K562 (cell line): ENCODE measurements at regions not wholly inside any gene's neighbourhood (a gene's known extent, or its start where the extent isn't known, plus 50 kb on each side); places are given as distances from the start of the nearest gene placed in this dataset.
"Not testable (repeated sequence)": the region's sequence is repeated elsewhere in the genome, so short reads cannot be mapped to it uniquely, and the experiment has no call there.

ENCODE experiments used
- ATAC-seq: fragments of 200-7000 bp; cut with Tn5 transposase; 3 replicates; pipeline ENCODE4 v1.9.1; 2020; ENCODE audit warnings: moderate library complexity
- BruUV-seq: library from RNA; stranded (reverse); fragments of 400-500 nt; replicated peaks from 2 replicates; lab custom pipeline; 2021; lab: Mats Ljungman, UMichigan
- CTCF ChIA-PET: fragments of 300-600 bp; formaldehyde crosslinking; extraction: SDS; loops from one replicate; lab custom pipeline; 2021; ENCODE audit warnings: low intra/inter-chr PET ratio; lab: Yijun Ruan, JAX
- POLR2A ChIA-PET: fragments of 300-600, 350-650 bp; sonication (Branson Sonifier 250); formaldehyde crosslinking; extraction: SDS; loops from one replicate; lab custom pipeline; 2021; ENCODE audit warnings: antibody characterized with exemption, inconsistent platforms; lab: Yijun Ruan, JAX
- DNase-seq, 4 experiments: peaks; one replicate each; pipeline versions ENCODE4 v3.0.0 to v3.0.0-alpha.2; 2011 to 2018; ENCODE audit warnings: low spot score in 3 of 4, mixed read lengths in 3 of 4; ENCODE audit errors: extremely low read depth in 1 of 4
- FAIRE-seq: peaks from 2 replicates; lab custom pipeline; 2011; peaks lifted over from hg19 to GRCh38; lab: Jason Lieb, UNC
- H2AFZ ChIP-seq: 2 replicates; pipeline ENCODE4 v1.6.0; 2011; ENCODE audit warnings: low read depth, low read length, control low read depth, inconsistent platforms
- H3K27ac ChIP-seq: fragments of 200-600 bp; 3 replicates; pipeline ENCODE4 v1.8.0; 2011; ENCODE audit warnings: low read depth, mild to moderate bottlenecking, control low read depth, inconsistent platforms, low read length, moderate library complexity, mixed read lengths; ENCODE audit errors: extremely low read depth
- H3K27me3 ChIP-seq, 2 experiments: fragments of 300-600 bp in 1 of 2; 2 replicates in 1 of 2; 3 replicates in 1 of 2; pipeline versions ENCODE4 v1.6.0 to v1.8.0; 2011; ENCODE audit warnings: inconsistent platforms in 2 of 2, low read length in 2 of 2, mild to moderate bottlenecking in 1 of 2, mixed read lengths in 1 of 2, moderate library complexity in 1 of 2; ENCODE audit not compliant: control insufficient read depth in 2 of 2, insufficient read depth in 2 of 2
- H3K36me3 ChIP-seq: fragments of 300-600 bp; 3 replicates; pipeline ENCODE4 v1.8.0; 2011; ENCODE audit warnings: mild to moderate bottlenecking, low read length, inconsistent platforms; ENCODE audit not compliant: control insufficient read depth, insufficient read depth
- H3K4me1 ChIP-seq, 2 experiments: fragments of 200-600 bp in 1 of 2; replicated peaks in 1 of 2; 2 replicates in 1 of 2; 3 replicates in 1 of 2; pipeline versions ENCODE4 v1.5.1 to v1.8.0; 2011; ENCODE audit warnings: inconsistent platforms in 2 of 2, low read length in 2 of 2, mild to moderate bottlenecking in 1 of 2, mixed read lengths in 1 of 2, moderate library complexity in 1 of 2; ENCODE audit not compliant: control insufficient read depth in 2 of 2, insufficient read depth in 2 of 2
- H3K4me2 ChIP-seq: 2 replicates; pipeline ENCODE4 v1.6.1; 2011; ENCODE audit warnings: low read length, control low read depth, inconsistent platforms, mixed read lengths; ENCODE audit not compliant: insufficient read depth
- H3K4me3 ChIP-seq: fragments of 200-600 bp; sonication (generic), shearing (Covaris generic); 2 replicates; pipeline ENCODE4 v1.5.1; 2016; ENCODE audit warnings: control low read depth, inconsistent platforms
- H3K79me2 ChIP-seq: fragments of 200-600 bp; 3 replicates; pipeline ENCODE4 v1.8.0; 2011; ENCODE audit warnings: low read length, inconsistent platforms; ENCODE audit not compliant: control insufficient read depth, insufficient read depth
- H3K9ac ChIP-seq, 2 experiments: 2 replicates each; pipeline versions ENCODE4 v1.6.0 to v1.6.1; 2011; ENCODE audit warnings: low read depth in 2 of 2, low read length in 2 of 2, control low read depth in 1 of 2, inconsistent platforms in 1 of 2, mild to moderate bottlenecking in 1 of 2, mixed read lengths in 1 of 2; ENCODE audit not compliant: insufficient read depth in 1 of 2
- H3K9me1 ChIP-seq: one replicate; pipeline ENCODE4 v1.6.0; 2011; ENCODE audit warnings: inconsistent platforms, mild to moderate bottlenecking, low read length, moderate library complexity; ENCODE audit not compliant: control insufficient read depth, insufficient read depth
- H3K9me3 ChIP-seq: replicated peaks from 2 replicates; pipeline ENCODE4 v1.5.1; 2011; ENCODE audit warnings: low read depth, low read length, inconsistent platforms; ENCODE audit not compliant: control insufficient read depth, insufficient read depth
- H4K20me1 ChIP-seq: replicated peaks from 2 replicates; pipeline ENCODE4 v1.6.1; 2011; ENCODE audit warnings: low read length, inconsistent platforms, mixed read lengths; ENCODE audit not compliant: control insufficient read depth, insufficient read depth
- ATF1 ChIP-seq, 2 experiments: fragments of 450-650 bp in 1 of 2; IDR thresholded peaks; 2 replicates each; pipeline ENCODE4 v1.6.1; 2016; ENCODE audit warnings: missing compliant biosample characterization in 1 of 2, missing genetic modification characterization in 1 of 2
- CREB3L1 ChIP-seq: fragments of 450-650 bp; IDR thresholded peaks from 2 replicates; pipeline ENCODE4 v1.6.1; 2014; ENCODE audit warnings: low read depth, mild to moderate bottlenecking, moderate library complexity, borderline replicate concordance
- DLX4 ChIP-seq: fragments of 250-450 bp; sonication (Bioruptor Pico); IDR thresholded peaks from 2 replicates; pipeline ENCODE4 v1.6.1; 2021; ENCODE audit warnings: mild to moderate bottlenecking
- FOXA1 ChIP-seq: fragments of 450-650 bp; IDR thresholded peaks from 2 replicates; pipeline ENCODE4 v1.6.1; 2016; ENCODE audit warnings: mild to moderate bottlenecking, borderline replicate concordance
- FOXK2 ChIP-seq, 2 experiments: fragments of 450-650 bp; IDR thresholded peaks in 1 of 2; conservative IDR thresholded peaks in 1 of 2; 2 replicates each; pipeline ENCODE4 v1.6.1; 2016; ENCODE audit warnings: low read depth in 2 of 2, mild to moderate bottlenecking in 1 of 2
- HDAC2 ChIP-seq: fragments of 450-650 bp; IDR thresholded peaks from 2 replicates; pipeline ENCODE4 v1.6.1; 2016; ENCODE audit warnings: mild to moderate bottlenecking
- KLF16 ChIP-seq: IDR thresholded peaks from 2 replicates; pipeline ENCODE4 v1.6.1; 2016; ENCODE audit warnings: antibody characterized with exemption
- MAFF ChIP-seq: IDR thresholded peaks from 2 replicates; pipeline ENCODE4 v1.6.1; 2012; ENCODE audit warnings: low read length, improper control_type of control experiment
- MED1 ChIP-seq: sonication (generic); formaldehyde crosslinking; IDR thresholded peaks from 2 replicates; pipeline ENCODE4 v1.8.1; 2023; ENCODE audit warnings: missing genetic modification reagents, borderline replicate concordance
- POLR2G ChIP-seq: fragments of 200-400 bp; formaldehyde crosslinking; IDR thresholded peaks from 2 replicates; pipeline ENCODE4 v1.6.1; 2017; ENCODE audit warnings: low read depth, mild to moderate bottlenecking, antibody characterized with exemption, low read length, moderate library complexity
- RB1 ChIP-seq: fragments of 450-650 bp; IDR thresholded peaks from 2 replicates; pipeline ENCODE4 v1.6.1; 2017; ENCODE audit warnings: low read depth, mild to moderate bottlenecking
- SRF ChIP-seq, 2 experiments: fragments of 250-450, 450-650 bp in 1 of 2; sonication (Bioruptor Pico) in 1 of 2; sonication (generic) in 1 of 2; formaldehyde crosslinking; IDR thresholded peaks; 2 replicates each; pipeline versions ENCODE4 v1.5.0 to v1.5.1; 2020 to 2022; ENCODE audit warnings: mild to moderate bottlenecking in 1 of 2, missing genetic modification reagents in 1 of 2
- SRSF9 ChIP-seq: fragments of 200-400 bp; formaldehyde crosslinking; IDR thresholded peaks from 2 replicates; pipeline ENCODE4 v1.6.1; 2017; ENCODE audit warnings: low read depth, low read length, borderline replicate concordance
- TAF15 ChIP-seq: fragments of 200-400 bp; formaldehyde crosslinking; IDR thresholded peaks from 2 replicates; pipeline ENCODE4 v1.6.1; 2017; ENCODE audit warnings: mild to moderate bottlenecking, low read depth, low read length, moderate library complexity
- ZBTB17 ChIP-seq: fragments of 450-650 bp; formaldehyde crosslinking; IDR thresholded peaks from 2 replicates; pipeline ENCODE4 v1.4.0; 2020; ENCODE audit warnings: mild to moderate bottlenecking
- ZC3H11A ChIP-seq: IDR thresholded peaks from 2 replicates; pipeline ENCODE4 v1.6.1; 2012; ENCODE audit warnings: low read depth, low read length, improper control_type of control experiment
- ZNF512 ChIP-seq: IDR thresholded peaks from 2 replicates; pipeline ENCODE4 v1.6.1; 2016; ENCODE audit warnings: missing genetic modification characterization, missing compliant biosample characterization
- ZNF57 ChIP-seq: fragments of 450-650 bp; formaldehyde crosslinking; IDR thresholded peaks from 2 replicates; pipeline ENCODE4 v1.4.0; 2020; ENCODE audit warnings: mild to moderate bottlenecking, moderate library complexity
- ZNF707 ChIP-seq: fragments of 250-450 bp; sonication (Bioruptor Pico); conservative IDR thresholded peaks from 2 replicates; pipeline ENCODE4 v1.8.0; 2022; ENCODE audit warnings: inconsistent platforms, mild to moderate bottlenecking, moderate library complexity
- WGBS: fragments of 100-300 bp; shearing (Covaris generic); methylation state at CpG from one replicate; pipeline ENCODE4 v1.1.6; 2016; ENCODE audit warnings: low coverage, mixed read lengths; ENCODE audit not compliant: insufficient coverage; ENCODE audit errors: missing lambda C conversion rate; 5-methylcytosine and 5-hydroxymethylcytosine counted together
- in situ Hi-C: fragments of 300-500 bp; cut with MboI; formaldehyde crosslinking; loops from 4 replicates; pipeline ENCODE4 v1.15.0; 2018; ENCODE audit warnings: inconsistent platforms, mixed read lengths
- intact Hi-C: fragments of 100-400 bp; cut with micrococcal nuclease; formaldehyde crosslinking; loops from 2 replicates; pipeline ENCODE4 v1.14.2; 2022

- 0% methylated on average over 5 of the region's 5 CpGs for WGBS
- no TSS peak for BruUV-seq
Measured at GRCh38 chr10:36002445-36002844, 360.3 kb upstream of the FZD8 start.

GRCh38 chr10:36000754-36001153 is 358.7 kb upstream of the FZD8 start:
- FAIRE-seq, H3K4me2 ChIP-seq, H3K27me3 ChIP-seq, CTCF ChIA-PET, intact Hi-C loops, H3K36me3 ChIP-seq, H3K79me2 ChIP-seq, DNase-seq, BruUV-seq, H4K20me1 ChIP-seq, H3K4me3 ChIP-seq, H2AFZ ChIP-seq, in situ Hi-C loops, H3K4me1 ChIP-seq, H3K27ac ChIP-seq, H3K9me3 ChIP-seq, ATAC-seq, H3K9ac ChIP-seq, POLR2A ChIA-PET, H3K9me1 ChIP-seq: not testable (repeated sequence)
- WGBS, result 0% methylated on average over 1 of the region's 1 CpG

More at GRCh38 chr10:36002445-36002844, 360.3 kb upstream of the FZD8 start:
- ChIA-PET POLR2A (no interaction called here), CTCF (no interaction called here)
- H3K9me1 ChIP-seq, result no peaks in the 10 kb centered on the region
- no peaks in the 10 kb centered on the region for H3K27me3 ChIP-seq
- no peak overlapping the region for H3K9ac ChIP-seq
- H3K79me2 ChIP-seq, result no peaks in the 10 kb centered on the region
- H3K27ac ChIP-seq, result no peak overlapping the region
- H3K4me3 ChIP-seq, result no peak overlapping the region
- TF ChIP-seq KLF16, result no peak
- no peak for TF ChIP-seq MAFF
- no peak for TF ChIP-seq POLR2G
- TF ChIP-seq SRSF9, result no peak
- TF ChIP-seq SRF (CRISPR knock-in tag; IDR thresholded peaks at IDR 0.05), result no peak
- TF ChIP-seq FOXA1, result no peak
- TF ChIP-seq ZNF512 (tag), result no peak
- no peak for TF ChIP-seq ZNF57 (CRISPR knock-in tag)
- no peak for TF ChIP-seq ZC3H11A
- TF ChIP-seq HDAC2, result no peak
- TF ChIP-seq FOXK2 (conservative IDR thresholded peaks at IDR 0.05 in 1 of 2, IDR thresholded peaks at IDR 0.05 in 1 of 2; ENCODE audit: low read depth in 2 of 2), result no peak
- no peak for TF ChIP-seq ZNF707
- no peak for TF ChIP-seq CREB3L1
- TF ChIP-seq RB1, result no peak
- no peak for TF ChIP-seq ATF1 (CRISPR knock-in tag; IDR thresholded peaks at IDR 0.05)
- TF ChIP-seq ATF1 (tag; IDR thresholded peaks at IDR 0.05), result no peak
- TF ChIP-seq TAF15, result no peak
- no peak for TF ChIP-seq ZBTB17 (CRISPR knock-in tag)
- no peak for TF ChIP-seq DLX4 (CRISPR knock-in tag)
- TF ChIP-seq MED1 (CRISPR knock-in tag), result no peak
- H3K9me3 ChIP-seq, result no peaks in the 10 kb centered on the region
- intact Hi-C loops (no loop called here), in situ Hi-C loops (no loop called here)
- no peaks in the 10 kb centered on the region for H4K20me1 ChIP-seq
- H3K36me3 ChIP-seq, result no peaks in the 10 kb centered on the region
- ATAC-seq (no peak), FAIRE-seq (no peak), DNase-seq (no peak)
- no peak overlapping the region for H3K4me2 ChIP-seq
- H3K4me1 ChIP-seq, result no peaks in the 10 kb centered on the region
- H2AFZ ChIP-seq, result no peak overlapping the region
